ENCODE measurements at regions not wholly inside any gene's neighbourhood (a gene's known extent, or its start where the extent isn't known, plus 50 kb on each side); places are given as distances from the start of the nearest gene placed in this dataset.
A peak's percentile ranks its signal among the peaks of the same experiment; 100 is the strongest.

- DNase-seq (ENCODE audit: low spot score): no peak
These were observed 51.7 kb upstream of the NFKBIA start for GRCh38 chr14:35456261-35456660.

- no peak for DNase-seq (ENCODE audit: low spot score)
These were observed 53.9 kb upstream of the NFKBIA start for GRCh38 chr14:35458442-35458841.

- DNase-seq (ENCODE audit: low spot score): no peak
These were observed 55.2 kb upstream of the NFKBIA start for GRCh38 chr14:35459776-35460175.

GRCh38 chr14:35470755-35471154 lies 63.2 kb upstream of the INSM2 start:
- DNase-seq (ENCODE audit: low spot score): peak; percentile 43

GRCh38 chr14:35471803-35472202 lies 62.2 kb upstream of the INSM2 start:
- DNase-seq (ENCODE audit: low spot score): no peak

- DNase-seq (ENCODE audit: low spot score): no peak
These were observed 59.6 kb upstream of the INSM2 start for GRCh38 chr14:35474323-35474722.

GRCh38 chr14:35480119-35480769 lies 53.7 kb upstream of the INSM2 start:
- DNase-seq (ENCODE audit: low spot score): no peak

- no peak for DNase-seq (ENCODE audit: low spot score)
These were observed 50.9 kb upstream of the INSM2 start for GRCh38 chr14:35482994-35483515.

Measured in AG20443 (cell line).